ENCODE measurements at regions not wholly inside any gene's neighbourhood (a gene's known extent, or its start where the extent isn't known, plus 50 kb on each side); places are given as distances from the start of the nearest gene placed in this dataset.

DNA sequence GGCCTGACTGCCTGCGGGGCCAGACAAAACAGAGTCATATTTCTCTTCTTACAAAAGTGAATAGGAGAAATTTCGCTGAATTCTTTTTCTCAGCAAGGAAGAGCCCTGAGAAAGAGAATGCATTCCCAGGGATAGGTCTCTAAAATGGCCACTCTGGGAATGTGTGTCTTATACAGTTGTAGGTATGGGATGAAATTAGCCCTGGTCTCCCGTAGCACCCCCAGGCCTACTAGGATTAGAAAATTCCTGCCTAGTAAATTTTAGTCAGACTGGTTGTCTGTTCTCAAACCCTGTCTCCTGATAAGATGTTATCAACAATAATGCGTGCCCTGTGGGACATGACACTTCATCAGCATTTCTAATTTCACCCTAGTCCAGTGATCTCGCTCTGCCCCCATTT is 920.1 kb downstream of the LTN1 start:
- intact Hi-C loops (cut with DNase I): no loop called here
- Histone ChIP-seq H3K27me3 (no peaks in the 10 kb centered on the region), H3K4me1 (peaks cover 0 to 7% (median 3%) of the 10 kb centered on the region in 3 donors), H3K9me3 (no peaks in the 10 kb centered on the region), H3K4me3 (no peak overlapping the region), H3K27ac (no peak overlapping the region), H3K36me3 (no peaks in the 10 kb centered on the region)
- DNase-seq: no peak
- 70 to 73% methylated on average over 4 to 5 of the region's 5 CpGs for WGBS, 2 donors
- TF ChIP-seq POLR2A (IDR thresholded peaks at IDR 0.05): no peak
- TF ChIP-seq, protein P1, sequence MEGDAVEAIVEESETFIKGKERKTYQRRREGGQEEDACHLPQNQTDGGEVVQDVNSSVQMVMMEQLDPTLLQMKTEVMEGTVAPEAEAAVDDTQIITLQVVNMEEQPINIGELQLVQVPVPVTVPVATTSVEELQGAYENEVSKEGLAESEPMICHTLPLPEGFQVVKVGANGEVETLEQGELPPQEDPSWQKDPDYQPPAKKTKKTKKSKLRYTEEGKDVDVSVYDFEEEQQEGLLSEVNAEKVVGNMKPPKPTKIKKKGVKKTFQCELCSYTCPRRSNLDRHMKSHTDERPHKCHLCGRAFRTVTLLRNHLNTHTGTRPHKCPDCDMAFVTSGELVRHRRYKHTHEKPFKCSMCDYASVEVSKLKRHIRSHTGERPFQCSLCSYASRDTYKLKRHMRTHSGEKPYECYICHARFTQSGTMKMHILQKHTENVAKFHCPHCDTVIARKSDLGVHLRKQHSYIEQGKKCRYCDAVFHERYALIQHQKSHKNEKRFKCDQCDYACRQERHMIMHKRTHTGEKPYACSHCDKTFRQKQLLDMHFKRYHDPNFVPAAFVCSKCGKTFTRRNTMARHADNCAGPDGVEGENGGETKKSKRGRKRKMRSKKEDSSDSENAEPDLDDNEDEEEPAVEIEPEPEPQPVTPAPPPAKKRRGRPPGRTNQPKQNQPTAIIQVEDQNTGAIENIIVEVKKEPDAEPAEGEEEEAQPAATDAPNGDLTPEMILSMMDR (IDR thresholded peaks at IDR 0.05): no peak

DNA sequence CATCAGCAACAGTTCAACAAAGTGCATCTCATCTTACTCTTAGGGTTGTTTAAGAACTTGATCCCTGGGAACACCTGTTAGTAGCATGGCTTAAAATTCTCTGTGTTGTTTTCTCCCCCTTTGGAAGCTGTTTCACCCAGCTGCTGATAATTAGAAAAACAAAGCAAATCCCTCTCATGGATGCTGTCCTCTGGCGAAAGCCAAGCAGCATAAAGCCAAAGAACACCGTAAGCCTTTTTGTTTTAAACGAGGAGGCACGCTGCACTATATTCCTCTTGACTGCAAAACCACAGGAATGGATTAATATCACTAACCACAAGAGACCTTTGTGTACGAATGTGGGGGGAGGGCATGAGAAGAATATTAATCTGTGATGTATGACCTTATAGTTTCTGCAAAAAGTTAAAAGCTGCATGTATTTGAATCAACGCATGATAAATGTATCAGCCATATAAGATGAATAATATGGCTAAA is 923.2 kb downstream of the LTN1 start:
- H3K4me3 ChIP-seq: no peak overlapping the region
- H3K27ac ChIP-seq: no peak overlapping the region
- TF ChIP-seq POLR2A (IDR thresholded peaks at IDR 0.05): no peak
- TF ChIP-seq, protein P1 (IDR thresholded peaks at IDR 0.05): no peak
- intact Hi-C loops (cut with DNase I): no loop called here
- 28 to 41% methylated on average over 6 of the region's 6 CpGs for WGBS, 2 donors
- peaks cover 0 to 7% (median 3%) of the 10 kb centered on the region in 3 donors for H3K4me1 ChIP-seq
- no peaks in the 10 kb centered on the region for H3K27me3 ChIP-seq
- no peak for DNase-seq
- no peaks in the 10 kb centered on the region for H3K36me3 ChIP-seq
- H3K9me3 ChIP-seq: no peaks in the 10 kb centered on the region

DNA sequence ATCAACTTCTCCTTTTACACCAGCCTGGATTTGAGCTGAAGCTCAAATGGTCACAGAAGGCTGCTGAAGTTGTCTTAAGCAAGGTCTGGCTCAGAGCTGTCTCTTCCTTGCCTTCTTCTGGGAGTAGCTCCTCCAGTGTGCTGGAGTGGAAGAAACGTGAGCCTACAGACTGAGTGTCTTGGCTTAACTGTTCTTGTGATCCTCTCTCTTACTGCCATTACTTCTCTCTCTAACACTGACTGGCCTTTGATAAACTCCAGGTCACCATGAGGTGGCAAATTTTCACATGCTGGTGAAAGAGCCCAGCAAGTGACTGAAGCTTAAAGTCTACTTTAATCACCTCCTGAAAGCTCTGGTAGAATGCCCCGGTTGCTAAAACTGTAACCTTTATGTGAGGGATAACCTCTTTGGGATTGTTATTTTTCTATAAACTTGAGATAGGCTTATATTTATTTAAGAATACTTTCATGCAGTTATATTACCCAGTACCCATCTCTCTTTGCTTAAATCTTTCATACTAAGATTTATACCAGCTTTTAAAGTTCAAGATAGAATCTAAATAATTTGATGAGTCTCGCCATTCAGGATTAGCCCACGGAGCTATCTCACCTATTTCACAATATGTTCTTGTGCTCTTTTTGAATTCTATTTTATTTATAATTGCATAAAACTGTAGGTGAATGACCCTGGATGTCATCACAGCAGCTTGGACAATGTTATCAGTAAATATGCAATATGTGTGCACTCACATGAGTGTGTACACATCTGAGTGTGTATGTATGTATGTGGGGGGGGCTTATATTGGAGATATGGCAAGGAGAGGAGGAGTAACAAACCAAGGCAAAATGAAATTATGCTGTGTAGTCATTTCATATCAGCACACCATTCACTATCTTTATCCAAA is 924.0 kb downstream of the LTN1 start:
- no peak overlapping the region for H3K27ac ChIP-seq
- 54 to 58% methylated on average over 4 of the region's 4 CpGs for WGBS, 2 donors
- peaks cover 0 to 7% (median 3%) of the 10 kb centered on the region in 3 donors for H3K4me1 ChIP-seq
- H3K36me3 ChIP-seq: no peaks in the 10 kb centered on the region
- intact Hi-C loops (cut with DNase I): no loop called here
- no peak for DNase-seq
- no peaks in the 10 kb centered on the region for H3K9me3 ChIP-seq
- no peak overlapping the region for H3K4me3 ChIP-seq
- no peak for TF ChIP-seq POLR2A (IDR thresholded peaks at IDR 0.05)
- TF ChIP-seq, protein P1 (IDR thresholded peaks at IDR 0.05): no peak
- no peaks in the 10 kb centered on the region for H3K27me3 ChIP-seq

DNA sequence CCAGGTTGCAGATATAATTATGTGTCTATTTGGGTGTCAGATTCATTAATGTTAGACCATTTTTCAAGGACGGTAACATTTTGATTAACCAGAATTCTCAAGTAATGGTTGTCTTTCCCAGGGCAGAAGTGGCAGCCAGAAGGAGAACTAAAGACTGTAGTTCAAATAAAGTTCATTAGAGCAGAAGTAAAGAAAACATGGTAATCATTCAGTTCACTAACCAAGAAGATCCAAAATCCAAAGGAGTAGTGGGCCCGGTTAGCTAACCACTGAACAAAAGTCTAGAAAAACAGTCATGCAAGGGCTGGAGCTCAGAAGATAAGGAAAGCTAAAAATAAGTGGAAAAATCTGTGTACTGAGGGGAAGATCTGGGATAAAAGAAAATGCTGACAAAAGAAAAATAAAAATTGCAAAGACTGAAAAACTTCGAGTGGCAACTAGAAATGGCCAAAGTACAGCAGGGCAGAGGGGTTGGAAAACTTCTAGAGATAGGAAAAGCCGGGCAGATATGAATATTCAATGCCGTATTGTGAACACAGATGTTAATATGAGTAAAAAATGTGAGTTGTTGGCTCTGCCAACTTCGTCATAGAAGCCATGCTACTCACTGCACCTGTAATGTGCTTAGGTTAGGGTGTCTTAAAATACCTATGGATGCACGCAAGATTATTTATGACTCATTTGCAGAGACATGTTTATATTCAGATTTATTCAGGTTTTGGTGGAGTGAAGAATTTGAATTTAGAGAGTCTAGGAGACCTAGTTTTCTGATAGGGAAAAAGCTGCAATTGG is 925.9 kb downstream of the LTN1 start:
- DNase-seq: no peak
- H3K27me3 ChIP-seq: no peaks in the 10 kb centered on the region
- no peak overlapping the region for H3K27ac ChIP-seq
- TF ChIP-seq POLR2A (IDR thresholded peaks at IDR 0.05): no peak
- H3K4me3 ChIP-seq: no peak overlapping the region
- WGBS, 2 donors: 75 to 76% methylated on average over 7 of the region's 7 CpGs
- no peaks in the 10 kb centered on the region for H3K36me3 ChIP-seq
- intact Hi-C loops (cut with DNase I): no loop called here
- H3K4me1 ChIP-seq: peaks cover 0 to 7% (median 3%) of the 10 kb centered on the region in 3 donors
- no peaks in the 10 kb centered on the region for H3K9me3 ChIP-seq

DNA sequence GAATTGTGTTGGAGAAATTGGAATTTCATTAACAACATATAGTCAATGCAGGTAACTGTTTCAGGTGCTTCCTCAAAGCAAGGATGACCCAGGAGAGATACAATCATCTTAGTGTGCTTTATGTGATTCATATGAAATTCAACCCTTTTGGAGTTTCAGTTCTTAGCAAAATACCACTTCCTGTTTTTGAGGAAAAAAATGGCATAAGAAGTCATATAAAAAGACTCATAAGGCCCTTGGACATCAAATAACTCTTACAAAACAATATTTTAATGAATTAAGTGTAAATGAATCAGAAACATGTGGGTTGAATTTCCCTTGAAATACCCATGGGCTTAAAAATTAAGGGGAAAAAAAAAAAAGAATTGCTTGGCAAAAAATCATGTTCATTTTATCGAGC is 926.6 kb downstream of the LTN1 start:
- WGBS, 2 donors: 29 to 56% methylated on average over 1 of the region's 1 CpG
- H3K27ac ChIP-seq: no peak overlapping the region
- H3K4me3 ChIP-seq: no peak overlapping the region
- H3K9me3 ChIP-seq: no peaks in the 10 kb centered on the region
- TF ChIP-seq, protein P1 (IDR thresholded peaks at IDR 0.05): no peak
- no peak for TF ChIP-seq POLR2A (IDR thresholded peaks at IDR 0.05)
- no peaks in the 10 kb centered on the region for H3K27me3 ChIP-seq
- intact Hi-C loops (cut with DNase I): no loop called here
- no peak for DNase-seq
- H3K4me1 ChIP-seq: peaks cover 0 to 7% (median 3%) of the 10 kb centered on the region in 3 donors
- no peaks in the 10 kb centered on the region for H3K36me3 ChIP-seq
